Fibroblast of skin of right biceps (primary cell): ENCODE measurements at regions not wholly inside any gene's neighbourhood (a gene's known extent, or its start where the extent isn't known, plus 50 kb on each side); places are given as distances from the start of the nearest gene placed in this dataset.

Experiments
- DNase-seq: peaks from one replicate; pipeline ENCODE4 v3.0.0-alpha.2; 2013

DNA sequence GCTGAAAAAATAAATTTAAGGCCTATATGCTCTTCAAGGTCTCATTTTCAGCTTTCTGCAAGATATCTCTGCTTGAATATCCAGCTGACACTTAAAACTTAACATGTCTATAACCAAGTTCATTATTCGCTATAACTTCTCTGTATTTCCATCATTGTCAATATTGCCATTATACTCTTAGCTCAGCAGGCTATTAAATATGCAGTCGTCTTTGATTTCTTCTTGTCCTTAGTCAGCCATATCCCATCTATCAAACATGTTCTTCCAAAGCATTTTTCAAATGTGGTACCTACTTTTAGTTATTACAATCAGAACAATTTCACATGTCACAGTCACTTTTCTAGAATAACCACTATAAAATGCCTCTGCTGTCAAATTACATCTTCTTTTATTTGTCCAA, 1364.1 kb downstream of the ARAP2 start:
- no peak for DNase-seq

GRCh38 chr4:34891892-34892291, 1352.4 kb downstream of the ARAP2 start:
- no peak for DNase-seq

- no peak for DNase-seq
These were observed 1350.9 kb downstream of the ARAP2 start for GRCh38 chr4:34893382-34893781.

- no peak for DNase-seq
These were observed 1324.3 kb downstream of the ARAP2 start for GRCh38 chr4:34920032-34920431.

- no peak for DNase-seq
These were observed 1322.9 kb downstream of the ARAP2 start for GRCh38 chr4:34921391-34921790.

GRCh38 chr4:34922325-34922724, 1322.0 kb downstream of the ARAP2 start:
- DNase-seq = no peak

DNA sequence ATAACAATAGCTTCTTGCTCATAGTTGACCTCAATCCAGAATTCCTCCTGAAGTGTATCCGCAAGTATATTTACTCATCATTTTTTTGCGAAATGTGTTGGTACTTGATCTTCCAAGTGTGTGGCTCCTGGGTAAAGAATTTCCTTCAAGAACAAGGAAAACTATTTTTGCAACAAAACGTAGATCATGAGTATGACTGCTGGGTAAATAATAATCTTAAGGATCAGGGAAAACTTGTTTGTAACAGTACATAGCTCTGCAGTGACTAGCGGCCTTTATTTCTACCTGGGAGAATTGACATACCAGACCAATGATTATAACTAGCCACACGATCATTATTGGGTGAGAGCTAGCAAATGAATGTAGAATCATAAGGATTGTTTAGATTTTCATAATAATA, 1311.7 kb downstream of the ARAP2 start:
- no peak for DNase-seq

DNA sequence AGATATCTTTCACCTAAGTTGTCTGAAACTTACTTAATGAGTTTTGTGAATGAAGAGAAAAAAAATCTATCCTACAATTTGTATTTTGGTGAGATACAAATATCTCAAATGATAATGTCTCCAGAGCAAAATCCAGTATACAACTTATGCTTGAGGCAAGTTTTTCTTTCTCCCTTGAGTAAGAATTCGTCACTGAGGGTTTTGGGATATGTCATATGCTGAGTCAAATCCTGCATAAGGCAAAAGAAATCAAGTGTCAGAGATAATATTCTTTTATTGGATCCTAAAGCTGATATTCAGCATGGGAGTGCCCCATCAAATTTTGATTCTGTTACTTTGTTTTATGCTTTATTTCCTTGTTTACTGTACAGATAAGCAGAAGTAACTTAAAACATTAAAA, 1308.6 kb downstream of the ARAP2 start:
- no peak for DNase-seq

GRCh38 chr4:34939073-34939472, 1305.2 kb downstream of the ARAP2 start:
- no peak for DNase-seq

GRCh38 chr4:34943741-34944386, 1300.5 kb downstream of the ARAP2 start:
- DNase-seq = no peak

GRCh38 chr4:34950926-34951325, 1293.4 kb downstream of the ARAP2 start:
- no peak for DNase-seq

- no peak for DNase-seq
These were observed 1291.0 kb downstream of the ARAP2 start for GRCh38 chr4:34953145-34953799.

GRCh38 chr4:34964613-34965012, 1279.7 kb downstream of the ARAP2 start:
- DNase-seq = no peak

GRCh38 chr4:34972189-34972588, 1272.1 kb downstream of the ARAP2 start:
- DNase-seq = no peak

GRCh38 chr4:34973650-34974312, 1270.5 kb downstream of the ARAP2 start:
- no peak for DNase-seq

GRCh38 chr4:34974313-34974680, 1270.0 kb downstream of the ARAP2 start:
- DNase-seq = no peak

DNA sequence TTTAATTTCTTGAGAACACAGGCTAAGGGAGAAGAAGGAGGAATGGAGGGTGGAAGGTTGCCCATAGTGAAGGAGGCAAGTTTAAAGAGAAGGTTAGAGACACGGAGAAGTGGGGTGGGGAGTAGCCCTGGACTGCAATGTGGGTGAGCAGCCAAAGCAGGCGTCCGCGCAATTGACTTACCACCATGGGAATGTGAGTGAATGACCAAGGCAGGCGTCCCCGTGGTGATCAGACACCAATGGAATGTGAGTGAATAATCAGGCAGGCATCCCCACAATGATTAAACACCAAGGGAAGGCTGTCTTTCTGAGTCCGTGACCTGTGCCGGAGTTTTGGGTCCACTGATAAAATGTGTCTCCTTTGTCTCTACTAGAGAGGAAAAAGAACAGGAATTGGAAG, 1223.1 kb downstream of the ARAP2 start:
- peak; percentile 77 for DNase-seq

DNA sequence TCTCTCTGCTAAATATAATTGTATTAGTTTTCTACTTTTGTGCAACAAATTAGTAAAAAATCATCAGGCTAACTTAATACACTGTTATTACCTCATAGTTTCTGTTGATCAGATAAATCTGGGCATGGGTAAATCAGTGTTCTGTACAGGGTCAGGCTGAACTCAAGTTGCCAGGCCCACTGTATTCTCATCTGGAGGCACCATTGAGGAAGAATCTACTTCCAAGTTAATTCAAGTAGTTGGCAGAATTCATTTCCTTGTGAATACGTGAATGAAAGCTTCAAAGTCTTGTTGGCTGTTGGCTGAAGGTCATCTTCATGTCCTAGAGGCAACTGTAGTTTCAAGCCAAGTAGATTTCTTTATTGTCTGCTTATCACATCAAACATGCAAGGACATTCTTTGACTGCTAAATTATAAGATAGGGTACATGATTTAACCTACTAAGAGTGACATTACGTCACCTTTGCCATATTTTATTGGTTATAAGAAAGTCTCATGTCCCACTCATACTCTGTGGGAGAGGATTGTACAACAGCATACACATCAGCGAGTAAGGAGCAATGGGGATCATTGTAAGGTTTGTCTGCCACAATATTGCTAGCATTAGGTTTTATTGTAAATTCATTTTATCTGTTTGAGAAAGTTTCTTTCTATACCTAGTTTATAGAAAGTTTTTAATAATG, 1219.0 kb downstream of the ARAP2 start:
- no peak for DNase-seq

DNA sequence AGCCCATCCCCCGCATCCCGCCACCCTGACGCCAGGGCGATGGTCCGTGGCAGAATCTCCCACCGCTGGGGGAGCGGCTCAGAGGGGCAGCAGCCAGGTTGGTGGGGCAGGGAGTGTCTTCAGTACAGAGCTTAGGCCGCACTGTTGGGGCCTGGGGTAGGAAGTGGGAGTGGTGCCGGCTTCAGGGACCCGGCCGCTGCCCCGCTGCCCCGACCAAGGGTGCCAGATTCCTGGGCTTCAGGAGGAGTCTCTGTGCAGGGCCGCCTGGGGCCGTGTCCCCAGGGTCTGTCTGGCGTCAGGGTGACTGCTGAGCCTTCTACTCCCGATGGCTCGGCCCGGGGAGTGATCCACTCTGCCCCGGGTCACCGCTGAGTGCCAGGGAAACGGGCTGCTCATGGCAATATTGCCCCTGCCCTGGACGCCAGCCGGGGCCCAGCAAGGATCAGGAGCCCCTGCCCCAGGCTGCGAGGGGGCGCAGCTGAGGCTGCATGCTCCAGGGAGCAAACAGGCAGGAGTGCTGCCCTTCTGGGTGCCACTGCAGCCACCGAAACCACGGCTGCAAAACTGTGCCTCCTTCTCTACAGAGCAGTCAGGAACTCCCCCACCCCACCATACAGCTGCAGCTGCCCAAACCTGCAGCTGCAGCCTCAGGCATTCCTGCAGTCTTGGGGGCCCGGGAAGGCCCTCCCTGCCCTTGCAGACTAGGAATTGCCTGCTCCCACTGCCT, 1206.1 kb downstream of the ARAP2 start:
- DNase-seq = no peak

DNA sequence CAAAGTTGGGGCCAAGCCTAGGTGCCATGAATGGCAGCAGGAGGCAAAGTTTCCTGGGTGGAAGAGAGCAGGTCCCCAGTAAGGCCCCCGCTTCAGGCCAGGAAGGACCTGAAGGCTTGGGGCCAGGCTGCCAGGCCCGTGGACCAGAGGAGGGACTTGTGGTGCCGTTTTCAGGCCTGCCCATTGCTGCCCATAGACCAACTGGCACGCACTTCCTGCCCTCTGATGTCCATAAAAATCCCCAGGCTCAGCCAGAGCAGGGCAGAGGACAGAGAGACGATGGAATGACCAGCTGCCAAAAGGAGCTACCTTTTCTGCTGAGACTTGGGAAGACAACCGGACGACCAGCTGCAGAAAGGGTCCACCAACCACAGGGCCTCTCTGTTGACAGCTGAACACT, 1205.5 kb downstream of the ARAP2 start:
- DNase-seq = no peak

DNA sequence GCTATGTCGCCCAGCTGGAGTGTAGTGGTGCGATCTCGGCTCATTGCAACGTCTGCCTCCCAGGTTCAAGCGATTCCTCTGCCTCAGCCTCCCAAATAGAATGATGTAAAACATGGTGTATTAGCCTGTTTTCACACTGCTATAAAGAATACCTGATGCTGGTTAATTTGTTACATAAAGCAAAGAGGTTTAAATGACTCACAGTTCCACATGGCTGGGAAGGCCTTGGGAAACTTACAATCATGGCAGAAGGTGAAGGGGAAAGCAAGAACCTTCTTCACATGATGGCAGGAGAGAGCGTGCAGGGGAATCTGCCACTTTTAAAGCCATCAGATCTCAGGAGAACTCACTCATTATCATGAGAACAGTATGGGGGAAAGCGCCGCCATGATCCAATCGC, 1191.8 kb downstream of the ARAP2 start:
- DNase-seq = no peak

DNA sequence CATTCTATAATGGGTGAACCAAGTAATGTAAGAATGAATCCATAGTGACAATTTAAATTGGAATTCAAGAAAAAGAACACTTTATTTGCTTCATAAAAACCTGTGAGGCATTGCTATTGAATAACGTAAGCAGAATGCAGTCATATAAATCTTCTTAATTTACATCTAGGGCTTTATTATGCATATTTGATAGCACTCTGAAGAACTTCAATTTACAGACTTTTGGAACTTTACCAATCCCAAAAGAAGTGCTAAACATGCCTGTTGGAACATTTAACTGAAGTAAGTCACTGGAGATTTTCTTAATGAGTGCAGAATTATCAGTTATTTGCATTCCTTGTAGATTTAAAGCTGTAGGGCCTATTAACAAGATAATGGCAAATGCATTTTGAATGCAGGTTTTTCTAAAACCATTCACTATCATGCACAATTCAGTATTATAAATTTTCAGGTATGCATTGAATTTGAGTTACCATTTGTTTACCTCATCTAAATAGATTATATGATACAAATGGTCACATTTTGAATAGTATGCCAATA, 1181.2 kb downstream of the ARAP2 start:
- DNase-seq = no peak

- DNase-seq = no peak
These were observed 1177.9 kb downstream of the ARAP2 start for GRCh38 chr4:35066406-35066805.
